Activated naive CD4-positive, alpha-beta T cell treated with anti-CD3 and anti-CD28 coated beads, Interleukin-2, amount 50 U/mL, for 24 hours (primary cell): ENCODE measurements at regions not wholly inside any gene's neighbourhood (a gene's known extent, or its start where the extent isn't known, plus 50 kb on each side); places are given as distances from the start of the nearest gene placed in this dataset.

ENCODE experiments used
- H3K27ac Mint-ChIP-seq: one replicate; pipeline ENCODE4 v1.8.0; 2021; ENCODE audit warnings: mild to moderate bottlenecking, mixed read lengths
- H3K27me3 Mint-ChIP-seq: one replicate; pipeline ENCODE4 v1.8.0; 2021; ENCODE audit warnings: mixed read lengths
- H3K36me3 Mint-ChIP-seq: one replicate; pipeline ENCODE4 v1.8.0; 2021; ENCODE audit warnings: mixed read lengths
- H3K4me1 Mint-ChIP-seq: one replicate; pipeline ENCODE4 v1.8.0; 2021; ENCODE audit warnings: mixed read lengths
- H3K4me3 Mint-ChIP-seq: one replicate; pipeline ENCODE4 v1.8.0; 2021; ENCODE audit warnings: mild to moderate bottlenecking, mixed read lengths
- H3K9me3 Mint-ChIP-seq: one replicate; pipeline ENCODE4 v1.8.0; 2021; ENCODE audit warnings: mixed read lengths

DNA sequence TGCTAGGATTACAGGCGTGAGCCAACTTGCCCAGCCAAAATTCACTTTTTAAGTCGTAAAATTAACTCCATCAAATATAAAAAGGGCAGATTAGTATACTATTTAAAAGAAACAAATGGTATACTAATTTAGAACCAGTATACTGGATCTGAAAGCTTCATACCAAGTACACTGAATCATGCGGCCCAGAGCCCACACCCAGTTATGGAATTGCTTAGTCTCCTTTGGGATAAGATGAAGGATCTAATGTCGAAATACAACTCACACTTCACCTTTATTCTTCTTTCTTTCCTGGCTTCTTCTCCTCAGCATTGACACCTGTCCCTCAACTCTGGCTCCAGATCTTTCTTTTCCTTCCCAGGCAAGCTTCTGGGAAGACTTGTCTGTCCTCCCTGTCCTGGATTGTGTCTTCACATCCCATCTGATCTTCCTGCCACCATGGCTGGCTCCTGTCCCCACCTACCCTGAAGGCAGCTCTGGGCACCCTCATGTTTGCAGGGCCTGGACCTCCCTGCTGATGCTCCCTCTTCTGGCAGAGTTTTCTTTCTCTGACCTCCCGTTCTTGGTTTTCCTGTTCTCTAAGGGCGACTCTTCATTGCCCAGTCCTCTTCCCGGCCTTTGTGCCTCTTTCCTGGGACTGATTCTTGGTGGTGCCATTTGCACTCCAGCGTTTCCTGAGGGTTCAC, 57.8 kb upstream of the CTBP2 start:
- Mint-ChIP-seq H3K36me3 (no peaks in the 10 kb centered on the region), H3K4me3 (no peak overlapping the region), H3K27ac (no peak overlapping the region), H3K27me3 (peaks cover 6% of the 10 kb centered on the region), H3K9me3 (no peaks in the 10 kb centered on the region), H3K4me1 (no peaks in the 10 kb centered on the region)

GRCh38 chr10:125216861-125217260, 56.5 kb upstream of the CTBP2 start:
- no peaks in the 10 kb centered on the region for H3K4me1 Mint-ChIP-seq
- no peaks in the 10 kb centered on the region for H3K9me3 Mint-ChIP-seq
- peaks cover 4% of the 10 kb centered on the region for H3K27me3 Mint-ChIP-seq
- H3K27ac Mint-ChIP-seq, result no peak overlapping the region
- no peaks in the 10 kb centered on the region for H3K36me3 Mint-ChIP-seq
- no peak overlapping the region for H3K4me3 Mint-ChIP-seq

GRCh38 chr10:125216309-125216708, 55.9 kb upstream of the CTBP2 start:
- H3K9me3 Mint-ChIP-seq, result no peaks in the 10 kb centered on the region
- H3K27ac Mint-ChIP-seq, result no peak overlapping the region
- no peak overlapping the region for H3K4me3 Mint-ChIP-seq
- no peaks in the 10 kb centered on the region for H3K36me3 Mint-ChIP-seq
- no peaks in the 10 kb centered on the region for H3K4me1 Mint-ChIP-seq
- H3K27me3 Mint-ChIP-seq, result peaks cover 2% of the 10 kb centered on the region

DNA sequence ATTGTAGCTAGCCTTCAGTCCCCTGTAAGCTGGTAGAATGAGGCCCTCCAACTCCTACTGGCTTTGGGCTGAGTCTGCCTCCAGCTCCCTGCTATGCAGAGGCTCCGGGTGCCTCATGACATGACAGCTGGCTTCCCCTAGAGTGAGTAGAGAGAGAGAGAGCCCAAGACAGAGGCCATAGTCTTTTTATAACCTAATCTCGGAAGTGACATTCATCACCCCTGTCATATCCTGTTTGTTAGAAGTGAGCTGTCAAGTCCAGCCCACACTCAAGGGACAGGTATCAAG, 53.9 kb upstream of the CTBP2 start:
- Mint-ChIP-seq H3K4me1 (no peaks in the 10 kb centered on the region), H3K9me3 (no peaks in the 10 kb centered on the region), H3K4me3 (no peak overlapping the region), H3K27me3 (no peaks in the 10 kb centered on the region), H3K36me3 (no peaks in the 10 kb centered on the region), H3K27ac (no peak overlapping the region)

GRCh38 chr10:125213541-125214282, 53.3 kb upstream of the CTBP2 start:
- Mint-ChIP-seq H3K27ac (no peak overlapping the region), H3K4me3 (no peak overlapping the region), H3K36me3 (no peaks in the 10 kb centered on the region), H3K9me3 (no peaks in the 10 kb centered on the region), H3K27me3 (no peaks in the 10 kb centered on the region), H3K4me1 (no peaks in the 10 kb centered on the region)

GRCh38 chr10:125212150-125212809, 51.9 kb upstream of the CTBP2 start:
- Mint-ChIP-seq H3K4me3 (no peak overlapping the region), H3K27me3 (no peaks in the 10 kb centered on the region), H3K4me1 (no peaks in the 10 kb centered on the region), H3K27ac (no peak overlapping the region), H3K36me3 (no peaks in the 10 kb centered on the region), H3K9me3 (no peaks in the 10 kb centered on the region)
